GM10266 (cell line): ENCODE measurements at regions not wholly inside any gene's neighbourhood (a gene's known extent, or its start where the extent isn't known, plus 50 kb on each side); places are given as distances from the start of the nearest gene placed in this dataset.

Source experiments
- DNase-seq: peaks from one replicate; pipeline ENCODE4 v3.0.0; 2012; ENCODE audit errors: extremely low spot score
- CTCF ChIP-seq: IDR thresholded peaks from 2 replicates; pipeline ENCODE4 v1.5.1; 2012; ENCODE audit warnings: mild to moderate bottlenecking, low read depth; ENCODE audit not compliant: control insufficient read depth, insufficient read depth; ENCODE audit errors: missing control alignments

- TF ChIP-seq CTCF, result no peak
- no peak for DNase-seq
Observed at GRCh38 chr2:47645246-47645645, 74.5 kb upstream of the KCNK12 start.

GRCh38 chr2:47644351-47644750, 73.6 kb upstream of the KCNK12 start:
- no peak for TF ChIP-seq CTCF
- DNase-seq, result no peak

- no peak for DNase-seq
- no peak for TF ChIP-seq CTCF
Observed at GRCh38 chr2:47641366-47641765, 70.6 kb upstream of the KCNK12 start.

GRCh38 chr2:47640356-47640755, 69.6 kb upstream of the KCNK12 start:
- no peak for DNase-seq
- TF ChIP-seq CTCF, result no peak

GRCh38 chr2:47639467-47639866, 68.7 kb upstream of the KCNK12 start:
- TF ChIP-seq CTCF, result no peak
- no peak for DNase-seq

GRCh38 chr2:47638430-47638829, 67.6 kb upstream of the KCNK12 start:
- TF ChIP-seq CTCF, result no peak
- no peak for DNase-seq

- TF ChIP-seq CTCF, result no peak
- DNase-seq, result no peak
Observed at GRCh38 chr2:47636596-47637264, 65.9 kb upstream of the KCNK12 start.
